ENCODE measurements at regions not wholly inside any gene's neighbourhood (a gene's known extent, or its start where the extent isn't known, plus 50 kb on each side); places are given as distances from the start of the nearest gene placed in this dataset.

- TF ChIP-seq CTCF (IDR thresholded peaks at IDR 0.05; ENCODE audit: extremely low read depth in 1 of 2, insufficient read depth in 1 of 2, low read depth in 1 of 2, low read length in 2 of 2), result no peak
- no peak for TF ChIP-seq MAX (IDR thresholded peaks at IDR 0.05; ENCODE audit: insufficient read depth, insufficient read length)
- TF ChIP-seq POLR2AphosphoS5 (IDR thresholded peaks at IDR 0.05; ENCODE audit: insufficient read depth, low read depth, low read length), result no peak
- TF ChIP-seq EZH2 (IDR thresholded peaks at IDR 0.05; ENCODE audit: borderline replicate concordance, low read depth, low read length, severe bottlenecking), result no peak
- no peak for TF ChIP-seq POLR2A (IDR thresholded peaks at IDR 0.05; ENCODE audit: low read depth, low read length)
- no peak for TF ChIP-seq GATA2 (IDR thresholded peaks at IDR 0.05; ENCODE audit: insufficient read depth, insufficient read length, low read depth, low read length)
- no peak for TF ChIP-seq FOS (IDR thresholded peaks at IDR 0.05; ENCODE audit: borderline replicate concordance, insufficient read depth, low read length)
These were observed 65.8 kb downstream of the GPR101 start for GRCh38 chrX:136967966-136968365.

Data from endothelial cell of umbilical vein (primary cell).